ENCODE measurements at regions not wholly inside any gene's neighbourhood (a gene's known extent, or its start where the extent isn't known, plus 50 kb on each side); places are given as distances from the start of the nearest gene placed in this dataset.

DNA sequence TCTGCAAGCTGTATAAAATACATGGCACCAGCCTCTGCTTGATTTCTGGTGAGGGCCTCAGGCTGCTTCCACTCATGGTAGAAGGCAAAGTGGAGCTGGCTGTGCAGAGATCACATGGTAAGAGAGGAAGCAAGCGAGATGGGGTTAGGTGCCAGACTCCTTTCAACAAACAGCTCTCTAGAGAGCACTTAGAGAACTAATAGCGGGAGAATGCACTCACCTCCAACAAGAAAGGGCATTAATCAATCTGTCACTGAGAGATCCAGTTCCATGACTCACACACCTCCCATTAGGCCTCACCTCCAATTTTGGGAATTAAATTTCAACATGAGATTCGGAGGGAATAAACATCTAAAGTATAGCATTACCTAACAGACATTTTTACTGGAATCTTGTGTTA lies 644.1 kb upstream of the ARRDC4 start:
- DNase-seq (ENCODE audit: low spot score): no peak

DNA sequence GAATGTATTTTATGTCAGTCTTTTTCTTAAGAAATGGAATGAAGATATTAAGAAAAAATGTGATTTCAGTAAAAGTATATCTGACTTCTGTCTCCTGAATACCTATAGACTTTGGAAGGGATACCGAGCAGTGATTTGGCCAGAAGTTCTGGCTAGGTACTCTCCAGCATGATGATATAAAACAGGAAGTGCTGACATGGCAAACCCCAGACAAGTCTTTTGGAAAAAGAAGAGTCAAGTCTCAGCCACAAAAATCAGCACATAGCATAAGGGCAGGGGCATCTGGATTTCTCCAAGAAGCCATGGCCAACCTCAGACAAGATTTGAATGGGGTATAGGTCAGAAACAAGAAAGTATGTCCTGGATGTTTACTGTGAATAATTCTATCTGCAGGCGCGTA lies 643.3 kb upstream of the ARRDC4 start:
- DNase-seq (ENCODE audit: low spot score): no peak

DNA sequence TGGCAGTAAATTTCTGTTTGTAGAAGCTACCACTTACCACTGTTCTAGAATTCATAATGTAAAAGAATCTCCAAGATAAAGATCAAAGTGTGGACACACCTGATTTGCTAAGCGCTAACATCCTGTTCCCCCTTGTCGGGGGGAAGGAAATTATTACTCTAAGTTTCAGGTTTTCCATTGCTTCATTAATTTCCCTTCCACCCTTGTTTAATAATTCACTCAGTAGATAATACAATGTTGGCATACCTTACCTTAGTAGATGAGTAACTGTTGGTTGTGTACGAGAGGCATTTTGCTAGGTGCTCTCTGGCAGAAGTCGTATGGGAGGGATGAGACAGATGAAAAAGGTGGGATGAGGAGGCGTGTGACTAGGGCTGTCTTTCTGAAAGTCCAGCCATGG lies 641.2 kb upstream of the ARRDC4 start:
- no peak for DNase-seq (ENCODE audit: low spot score)

DNA sequence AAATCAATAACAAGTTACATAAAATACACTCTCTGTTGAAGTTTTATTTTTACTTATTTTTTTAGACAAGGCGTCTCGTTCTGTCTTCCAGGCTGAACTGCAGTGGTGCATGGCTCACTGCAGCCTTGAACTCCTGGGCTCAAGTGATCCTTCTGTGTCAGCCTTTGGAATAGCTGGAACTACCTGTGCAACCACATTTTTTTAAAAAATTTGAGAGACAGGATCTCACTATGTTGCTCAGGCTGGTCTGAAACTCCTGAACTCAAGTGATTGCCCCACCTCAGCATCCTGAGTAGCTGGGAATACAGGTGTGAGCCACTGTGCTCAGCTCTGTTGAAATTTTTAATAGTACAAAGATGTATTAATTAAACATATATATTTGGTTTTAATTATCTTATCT lies 614.3 kb upstream of the ARRDC4 start:
- no peak for DNase-seq (ENCODE audit: low spot score)

DNA sequence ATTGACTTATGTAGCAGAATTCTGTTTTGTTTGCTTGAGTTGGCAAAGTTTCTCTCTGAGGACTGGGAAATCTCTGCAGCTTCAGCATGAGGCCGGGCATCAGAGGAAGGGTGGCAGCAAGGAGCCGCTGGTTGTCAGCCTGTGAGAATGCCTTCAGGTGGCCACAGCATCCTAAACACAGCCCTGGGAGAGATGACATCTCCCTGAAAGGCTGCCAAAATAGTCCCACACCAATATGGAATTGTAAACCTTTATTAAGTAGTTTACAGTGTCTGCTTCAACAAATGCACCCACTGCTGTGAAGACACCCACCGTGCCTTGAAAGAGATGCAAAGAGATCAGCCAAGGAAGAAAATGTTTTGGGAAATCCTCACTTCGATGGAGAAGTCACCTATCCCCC lies 609.7 kb upstream of the ARRDC4 start:
- DNase-seq (ENCODE audit: low spot score): no peak

DNA sequence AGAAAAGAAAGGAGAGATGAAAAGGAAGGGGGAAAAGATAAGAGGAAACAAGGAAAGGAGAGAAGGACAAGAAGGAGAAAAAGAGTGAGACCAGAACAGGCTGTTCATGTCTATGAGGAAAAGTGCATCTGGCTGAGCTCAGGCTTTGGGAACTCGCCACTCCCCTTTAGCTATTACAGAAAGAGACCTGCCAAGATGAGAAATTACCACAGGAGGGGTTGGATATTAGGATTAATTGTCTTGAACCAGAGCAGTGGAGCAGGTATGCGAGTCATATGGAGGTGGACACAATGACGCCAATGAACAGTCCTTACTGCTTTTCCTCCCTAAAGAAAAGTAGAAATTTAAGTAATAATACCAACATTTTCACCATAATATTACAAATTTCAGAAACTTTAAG lies 577.0 kb upstream of the ARRDC4 start:
- DNase-seq (ENCODE audit: low spot score): no peak

DNA sequence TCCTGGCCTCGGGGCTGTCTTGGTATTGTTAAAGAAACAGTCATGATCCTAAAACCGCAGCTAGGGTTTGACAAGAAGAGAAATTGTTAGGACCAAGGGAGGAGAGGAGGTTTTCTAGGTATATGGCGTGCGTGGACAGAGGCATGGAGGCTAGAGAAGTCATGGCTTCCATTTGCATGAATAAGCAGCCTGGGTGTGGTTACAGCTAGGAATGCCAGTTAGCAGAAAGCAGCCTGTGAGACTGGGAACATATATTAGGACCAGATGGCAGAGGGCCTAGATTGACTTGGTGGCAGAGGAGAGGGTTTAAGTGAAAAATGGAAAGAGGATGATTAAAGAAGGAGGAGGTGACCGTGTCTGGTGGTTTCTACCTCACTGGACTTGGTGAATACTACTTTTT lies 573.6 kb upstream of the ARRDC4 start:
- DNase-seq (ENCODE audit: low spot score): no peak

DNA sequence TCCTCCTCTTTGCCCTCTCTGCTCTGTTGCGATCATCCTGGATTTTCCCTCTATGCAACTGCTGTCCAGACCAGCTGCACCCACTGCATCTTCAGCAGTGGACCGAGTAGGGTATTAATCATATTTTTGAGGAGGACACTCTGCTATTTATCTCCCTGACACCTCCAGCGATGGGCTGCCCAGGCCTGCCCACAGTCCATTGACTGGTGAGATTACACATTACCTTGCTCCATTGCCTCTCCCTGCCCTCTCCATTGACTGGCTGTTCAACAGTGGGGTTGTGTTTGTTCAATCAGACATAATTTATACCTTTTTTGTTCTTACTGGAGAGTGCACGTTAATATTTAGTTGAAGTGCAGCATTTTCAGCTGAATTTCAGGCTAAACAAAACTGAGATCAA lies 559.3 kb upstream of the ARRDC4 start:
- DNase-seq (ENCODE audit: low spot score): no peak

DNA sequence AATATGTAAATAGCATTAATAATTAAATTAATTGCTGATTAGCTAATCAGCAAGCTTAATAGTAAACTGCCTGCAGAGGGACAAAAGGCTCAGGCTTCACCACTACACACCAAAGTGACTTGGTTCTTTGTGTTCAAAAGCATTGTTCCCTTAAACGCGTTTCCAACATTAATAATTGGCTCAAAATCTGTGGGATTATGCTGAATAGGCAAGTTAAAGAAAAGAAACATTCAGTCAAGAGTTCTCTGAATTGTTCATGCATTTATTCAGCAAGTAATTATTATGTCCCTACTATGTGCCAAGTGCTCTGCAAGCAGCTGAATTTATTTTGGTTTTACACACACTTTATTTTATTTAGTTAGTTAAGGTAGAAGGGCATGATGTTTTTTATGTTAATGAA lies 558.5 kb upstream of the ARRDC4 start:
- no peak for DNase-seq (ENCODE audit: low spot score)

DNA sequence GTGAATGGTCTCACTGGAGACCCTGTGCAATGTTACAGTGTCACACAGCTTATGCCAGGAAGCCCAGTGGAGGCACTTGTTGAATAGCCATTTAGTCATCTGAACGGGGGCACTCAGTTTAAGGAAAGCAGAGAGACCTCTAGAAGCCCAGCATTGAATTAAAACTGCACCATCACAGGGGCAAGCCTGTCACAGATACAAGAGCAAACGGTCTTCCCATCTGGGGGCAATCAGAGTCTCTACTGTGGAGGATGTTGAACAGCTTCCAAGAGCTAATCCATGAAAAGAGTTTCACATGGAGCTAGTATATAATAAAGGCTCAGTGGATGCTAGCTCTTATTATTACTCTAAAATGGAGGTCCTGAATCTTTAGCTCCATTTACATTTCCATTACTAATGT lies 553.7 kb upstream of the ARRDC4 start:
- DNase-seq (ENCODE audit: low spot score): no peak

DNA sequence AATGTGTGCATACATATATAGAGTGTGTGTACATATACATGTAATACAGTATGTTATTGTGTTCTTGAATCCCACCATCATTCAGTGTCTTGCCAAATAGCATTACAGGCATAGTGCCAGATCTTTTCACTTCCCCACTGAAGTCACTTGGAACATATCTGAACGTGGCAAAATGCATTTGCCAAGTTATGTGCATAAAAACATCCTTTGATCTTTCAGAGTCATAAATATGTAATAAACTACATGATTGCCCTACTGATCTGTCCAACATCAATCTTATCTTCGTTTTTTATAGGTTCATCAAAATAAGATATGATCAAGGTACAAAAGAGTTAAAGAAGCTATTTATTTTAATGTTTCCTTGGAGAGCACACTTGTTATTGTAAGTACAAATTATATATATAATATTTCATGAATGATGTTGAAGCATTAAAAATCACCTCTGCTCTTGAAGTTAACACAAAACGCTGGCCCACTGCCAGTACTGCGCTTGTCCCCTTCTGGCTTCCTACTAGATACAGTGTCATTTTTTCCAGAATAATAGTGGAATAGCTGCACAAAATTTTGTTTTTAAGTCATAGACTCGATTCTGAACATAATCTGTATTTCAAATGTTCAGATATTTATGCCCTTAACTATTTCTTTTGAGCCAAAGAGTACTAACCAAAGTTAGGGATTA lies 549.5 kb upstream of the ARRDC4 start:
- no peak for DNase-seq (ENCODE audit: low spot score)

DNA sequence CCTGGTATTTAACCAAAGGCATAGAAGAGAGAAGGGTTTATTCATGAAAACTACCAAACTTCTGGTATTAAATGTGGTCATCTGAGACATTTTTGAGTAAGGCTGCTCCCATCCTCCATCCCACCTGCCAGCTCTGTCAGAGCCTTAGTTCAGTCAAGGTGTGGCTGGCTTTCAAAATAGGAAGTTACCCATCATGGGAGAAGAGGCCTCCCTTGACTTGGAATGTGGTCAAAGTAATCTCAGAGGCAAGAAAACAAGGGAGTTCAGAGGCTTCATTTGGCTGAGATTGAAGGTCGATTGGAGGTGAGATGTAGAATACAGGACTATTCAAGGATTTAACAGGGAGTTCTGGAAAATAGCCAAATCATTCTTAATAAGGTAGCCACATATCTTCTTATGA lies 540.4 kb upstream of the ARRDC4 start:
- DNase-seq (ENCODE audit: low spot score): no peak

DNA sequence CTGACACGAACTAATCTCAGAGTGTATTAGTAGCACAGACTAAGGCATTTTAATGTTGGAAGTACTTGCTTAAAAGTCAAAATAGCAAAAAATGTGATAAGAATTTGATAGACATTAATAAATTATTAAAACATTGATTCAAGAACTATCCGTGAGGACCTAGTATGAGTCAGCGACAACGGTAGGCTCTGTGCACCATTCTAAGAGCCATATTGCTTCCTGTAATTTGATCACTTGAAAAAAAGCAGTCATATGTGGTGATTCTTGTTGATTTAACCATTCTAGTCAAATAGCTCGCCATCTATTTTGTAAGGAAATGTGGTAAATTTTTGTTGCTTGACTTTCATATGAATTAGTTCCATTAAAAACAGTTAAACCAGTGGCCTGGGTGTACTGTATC lies 534.9 kb upstream of the ARRDC4 start:
- DNase-seq (ENCODE audit: low spot score): peak; percentile 4

DNA sequence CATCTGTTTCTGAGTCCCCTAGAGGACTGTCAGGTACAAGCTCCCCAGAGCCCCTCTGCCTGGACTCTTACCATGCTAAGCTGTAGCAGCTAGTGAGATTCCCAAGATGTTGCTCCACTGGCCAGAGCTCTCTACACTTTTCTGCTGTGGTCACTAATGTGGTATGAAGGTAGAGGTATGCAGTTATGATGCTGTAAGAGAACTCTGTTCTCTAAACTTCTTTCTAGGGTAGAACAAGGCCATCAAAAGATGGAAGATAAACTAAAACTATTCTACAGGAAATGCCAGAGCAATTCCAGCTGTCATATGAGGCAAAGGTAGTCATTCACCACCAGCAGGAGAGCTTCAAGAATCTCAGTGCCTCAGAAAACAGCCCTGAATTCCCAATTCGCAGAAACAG lies 517.4 kb upstream of the ARRDC4 start:
- no peak for DNase-seq (ENCODE audit: low spot score)

DNA sequence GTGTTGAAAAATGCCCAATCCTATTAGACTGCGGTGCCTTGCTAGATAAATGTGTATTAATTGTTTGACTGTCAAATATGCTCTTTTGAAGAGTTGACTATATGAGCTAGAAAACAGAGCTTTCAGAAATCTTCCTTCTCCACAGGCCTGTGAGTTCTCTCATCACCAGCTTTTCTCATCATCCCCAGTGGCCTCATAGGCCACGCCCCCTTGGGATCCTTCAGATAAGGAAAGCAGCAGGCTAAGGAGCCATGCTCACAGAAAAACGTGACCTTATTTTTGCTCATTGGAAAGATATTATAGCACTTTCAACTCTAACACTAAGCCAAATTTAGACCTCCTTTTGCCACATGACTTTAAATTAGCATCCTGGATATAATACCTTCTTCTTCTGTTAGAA lies 514.4 kb upstream of the ARRDC4 start:
- DNase-seq (ENCODE audit: low spot score): no peak

DNA sequence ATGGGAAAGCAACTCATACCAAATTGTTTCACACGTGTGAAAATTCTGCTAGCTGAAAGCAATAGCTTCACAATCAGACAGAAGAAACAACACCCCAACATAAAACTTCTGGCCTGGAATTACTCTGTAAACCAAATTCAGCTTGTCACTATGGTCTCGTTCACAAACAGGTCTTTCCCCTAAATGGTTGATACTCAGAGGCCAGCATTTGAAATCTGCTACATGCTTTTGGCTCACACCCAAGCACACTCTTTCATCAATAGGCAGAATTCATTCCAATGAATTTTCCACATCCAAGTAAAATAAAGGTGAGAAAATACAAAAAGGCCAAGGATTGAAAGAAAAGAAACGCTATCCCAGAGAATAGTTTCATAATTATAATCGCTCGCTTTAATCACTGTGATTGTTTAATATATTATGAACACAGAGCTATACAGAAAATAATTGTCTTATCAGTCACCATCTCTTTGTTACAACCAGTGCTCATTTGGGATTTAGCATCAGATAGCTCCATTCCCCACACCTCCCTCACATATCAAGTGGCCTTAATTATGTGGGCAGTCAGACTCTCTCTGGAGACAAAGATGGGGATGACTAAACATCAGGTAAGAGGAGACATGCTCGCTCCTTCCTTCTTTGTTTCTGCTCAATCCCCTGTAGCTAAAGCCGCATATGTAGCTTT lies 503.8 kb upstream of the ARRDC4 start:
- no peak for DNase-seq (ENCODE audit: low spot score)

DNA sequence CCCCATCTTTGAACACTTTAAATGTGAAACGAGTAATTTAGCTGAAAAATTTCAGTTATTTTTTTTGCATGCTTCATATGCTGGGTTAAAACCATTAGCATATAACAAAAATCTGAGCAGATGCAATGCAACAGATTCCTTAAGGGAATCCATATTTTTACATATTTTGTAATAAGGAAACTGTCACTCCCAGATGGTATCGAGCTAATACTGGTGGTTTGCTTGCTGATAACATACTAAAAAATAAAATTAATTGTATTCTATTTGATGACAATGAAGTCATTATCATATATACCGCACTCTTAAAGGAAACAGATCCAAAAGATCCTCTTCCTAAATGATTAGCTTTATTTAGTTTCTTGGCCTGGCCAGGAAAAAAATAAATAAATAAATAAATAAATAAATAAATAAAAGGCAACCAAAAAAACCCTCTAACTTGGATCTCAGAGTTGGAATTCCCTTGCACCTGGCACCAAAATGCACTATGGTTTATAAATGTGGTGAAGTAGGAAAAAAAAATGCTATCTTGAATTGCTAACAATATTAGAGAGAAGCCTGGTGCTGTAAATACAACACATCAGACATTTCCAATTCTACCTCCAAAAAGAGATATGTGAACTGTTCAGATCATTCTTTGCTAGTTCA lies 503.2 kb upstream of the ARRDC4 start:
- no peak for DNase-seq (ENCODE audit: low spot score)

DNA sequence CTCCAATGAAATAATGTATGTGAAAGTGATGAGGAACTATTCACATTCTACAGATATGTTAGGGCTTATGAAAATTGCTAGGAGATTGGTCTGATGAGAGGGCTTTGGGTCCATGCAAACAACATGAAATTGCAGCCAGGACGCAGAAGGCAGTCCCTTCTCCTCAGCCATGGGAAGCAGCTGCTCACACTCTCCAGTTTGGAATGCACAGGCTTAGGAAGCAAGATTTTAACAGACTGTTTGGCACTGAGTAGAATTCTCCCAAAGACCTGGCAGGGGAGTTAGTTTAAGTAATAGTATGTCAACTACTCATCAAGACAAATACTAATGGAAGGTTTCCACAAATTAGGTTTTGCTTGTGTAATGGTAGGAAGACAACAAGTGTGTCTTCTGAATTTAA lies 500.7 kb upstream of the ARRDC4 start:
- no peak for DNase-seq (ENCODE audit: low spot score)

DNA sequence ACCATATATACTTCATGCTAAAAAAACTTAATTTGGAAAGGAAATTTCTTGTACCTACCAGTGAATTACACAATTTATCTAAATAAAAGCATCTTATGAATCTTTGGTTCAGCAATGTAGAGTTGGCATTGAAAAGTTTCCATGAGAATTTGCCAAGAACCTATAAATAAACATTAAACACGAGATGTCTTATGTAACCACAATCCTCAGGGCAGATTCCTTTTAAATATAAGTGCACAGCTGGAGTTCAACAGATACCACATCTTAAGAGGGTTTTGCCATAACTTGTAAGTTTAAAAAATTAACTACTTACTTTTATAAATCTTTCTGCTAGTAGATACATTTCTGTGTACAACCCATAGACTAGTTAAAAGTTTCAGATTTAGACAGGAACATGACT lies 499.3 kb upstream of the ARRDC4 start:
- no peak for DNase-seq (ENCODE audit: low spot score)

DNA sequence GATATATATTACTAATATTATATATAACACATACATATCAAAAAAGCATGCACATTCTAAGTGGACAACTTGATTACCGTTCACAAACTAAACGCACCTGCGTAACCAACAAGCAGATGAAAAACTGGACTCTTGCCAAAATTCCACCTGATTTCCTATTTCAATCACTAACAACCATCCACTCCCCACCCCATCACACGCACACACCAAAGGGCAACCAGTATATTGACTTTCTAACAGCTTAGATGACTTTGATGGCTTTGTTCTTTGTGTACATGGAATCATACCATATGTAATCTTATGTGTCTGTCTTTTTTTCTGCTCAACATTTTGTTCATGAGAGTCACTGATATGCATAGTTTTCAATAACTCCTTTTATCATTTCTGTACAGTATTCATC lies 496.8 kb upstream of the ARRDC4 start:
- no peak for DNase-seq (ENCODE audit: low spot score)

DNA sequence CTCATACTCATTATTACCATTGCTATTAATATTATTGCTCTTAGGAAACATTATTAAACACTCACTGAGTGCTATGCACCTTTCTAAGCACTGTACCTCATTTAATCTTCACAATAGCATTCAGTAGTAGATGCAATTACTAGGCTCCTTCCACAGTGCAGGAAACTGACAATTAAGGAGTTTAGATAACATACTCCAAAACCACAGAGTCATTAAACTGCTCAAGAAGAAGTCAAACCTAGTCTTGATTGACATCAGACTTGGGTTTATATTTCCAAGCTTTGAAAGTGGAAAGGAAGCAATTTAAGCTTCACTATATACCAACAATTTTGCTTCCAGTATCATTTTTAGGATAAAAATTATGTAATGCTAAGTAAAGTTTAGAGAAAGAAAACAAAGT lies 490.1 kb upstream of the ARRDC4 start:
- no peak for DNase-seq (ENCODE audit: low spot score)

DNA sequence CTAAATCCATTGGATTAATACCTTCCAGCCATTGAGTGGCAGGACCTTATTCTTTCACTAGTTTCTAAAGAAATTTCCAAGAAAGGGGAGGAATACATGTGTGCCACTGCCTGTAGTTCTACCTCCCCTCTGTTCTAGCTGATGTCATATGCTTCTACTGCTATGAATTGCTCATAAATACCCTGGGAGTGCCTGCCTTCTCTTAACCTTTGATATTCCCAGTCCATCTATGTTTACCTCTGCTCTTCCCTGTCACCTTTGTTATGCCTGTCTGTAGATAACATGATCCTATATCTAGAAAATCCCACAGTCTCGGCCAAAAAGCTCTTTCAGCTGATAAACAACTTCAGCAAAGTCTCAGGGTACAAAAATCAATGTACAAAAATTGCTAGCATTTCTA lies 486.9 kb upstream of the ARRDC4 start:
- no peak for DNase-seq (ENCODE audit: low spot score)

DNA sequence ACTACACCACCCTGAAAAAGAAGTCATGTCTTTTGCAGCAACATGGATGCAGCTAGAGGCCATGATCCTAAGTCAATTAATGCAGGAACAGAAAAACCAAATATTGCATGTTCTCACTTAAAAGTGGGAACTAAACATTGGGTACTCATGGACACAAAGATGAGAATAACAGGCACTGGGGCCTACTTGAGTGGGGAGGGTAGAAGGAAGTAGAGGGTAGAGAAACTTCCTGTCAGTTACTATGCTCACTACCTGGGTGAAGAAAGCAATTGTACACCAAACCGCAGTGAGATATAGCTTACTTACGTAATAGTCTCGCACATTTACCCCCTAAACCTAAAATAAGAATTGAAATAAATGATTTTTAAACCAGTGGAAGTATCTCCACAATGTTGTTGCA lies 480.5 kb upstream of the ARRDC4 start:
- no peak for DNase-seq (ENCODE audit: low spot score)

DNA sequence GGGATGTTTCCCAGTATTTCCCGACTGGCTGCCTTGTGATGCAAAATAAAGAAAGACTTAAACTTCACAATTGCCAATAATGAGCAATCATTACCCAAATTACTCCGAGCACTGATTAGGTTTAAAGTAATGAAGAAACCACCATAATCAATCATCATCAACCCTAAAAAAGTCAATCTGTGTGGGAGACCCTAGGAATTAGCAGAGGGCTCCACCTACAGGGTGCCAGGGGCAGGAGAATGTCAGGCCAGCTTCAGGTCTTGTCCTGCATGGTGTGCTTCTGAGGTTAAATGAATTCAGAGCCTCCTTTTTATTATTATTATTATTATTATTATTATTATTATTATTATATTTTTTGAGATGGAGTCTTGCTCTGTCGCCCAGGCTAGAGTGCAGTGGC lies 478.0 kb upstream of the ARRDC4 start:
- no peak for DNase-seq (ENCODE audit: low spot score)
